RWPE2 (cell line): ENCODE measurements at regions not wholly inside any gene's neighbourhood (a gene's known extent, or its start where the extent isn't known, plus 50 kb on each side); places are given as distances from the start of the nearest gene placed in this dataset.
A peak's percentile ranks its signal among the peaks of the same experiment; 100 is the strongest.

Source experiments
- ATAC-seq: fragments of 200-7000 bp; cut with Tn5 transposase; 3 replicates; pipeline ENCODE4 v1.9.1; 2021; ENCODE audit warnings: low read depth
- DNase-seq: peaks from one replicate; pipeline ENCODE4 v3.0.0-alpha.2; 2020; ENCODE audit warnings: low spot score
- H3K27ac ChIP-seq: fragments of 450-650 bp; 2 replicates; pipeline ENCODE4 v1.5.1; 2017; ENCODE audit warnings: mild to moderate bottlenecking; ENCODE audit not compliant: poor library complexity, severe bottlenecking
- H3K27me3 ChIP-seq: fragments of 250-450 bp; sonication (Bioruptor Pico); 2 replicates; pipeline ENCODE4 v1.5.1; 2021; ENCODE audit warnings: mild to moderate bottlenecking, moderate library complexity; ENCODE audit not compliant: insufficient read depth, poor library complexity, severe bottlenecking
- H3K36me3 ChIP-seq: fragments of 250-450 bp; sonication (Bioruptor Pico); 2 replicates; pipeline ENCODE4 v1.5.1; 2020; ENCODE audit warnings: low read depth, mild to moderate bottlenecking, moderate library complexity
- H3K4me1 ChIP-seq: fragments of 250-450 bp; sonication (Bioruptor Pico); 2 replicates; pipeline ENCODE4 v1.5.1; 2021; ENCODE audit warnings: mild to moderate bottlenecking, moderate library complexity; ENCODE audit not compliant: insufficient read depth, poor library complexity, severe bottlenecking
- H3K4me3 ChIP-seq: fragments of 250-450 bp; sonication (Bioruptor Pico); 2 replicates; pipeline ENCODE4 v1.5.1; 2021; ENCODE audit warnings: mild to moderate bottlenecking, moderate library complexity; ENCODE audit not compliant: severe bottlenecking
- H3K9me3 ChIP-seq: fragments of 250-450 bp; sonication (Bioruptor Pico); 2 replicates; pipeline ENCODE4 v1.5.1; 2021; ENCODE audit warnings: mild to moderate bottlenecking, moderate library complexity; ENCODE audit not compliant: severe bottlenecking
- CTCF ChIP-seq: fragments of 450-650 bp; IDR thresholded peaks from one replicate; pipeline ENCODE4 v1.5.1; 2017; ENCODE audit warnings: mild to moderate bottlenecking, moderate library complexity; ENCODE audit not compliant: poor library complexity, severe bottlenecking

- no peak for ATAC-seq
- peaks cover 17% of the 10 kb centered on the region for H3K4me1 ChIP-seq
- H3K9me3 ChIP-seq: peaks cover 11% of the 10 kb centered on the region
- no peaks in the 10 kb centered on the region for H3K27me3 ChIP-seq
- H3K4me3 ChIP-seq: no peak overlapping the region
- no peak for DNase-seq
- H3K27ac ChIP-seq: no peak overlapping the region
- TF ChIP-seq CTCF: no peak
- H3K36me3 ChIP-seq: peaks cover 4% of the 10 kb centered on the region; the same call in 1 of the 2 replicates
Measured at GRCh38 chr3:41127414-41127813, 71.9 kb upstream of the CTNNB1 start.

GRCh38 chr3:41129731-41130130 lies 69.6 kb upstream of the CTNNB1 start:
- ATAC-seq (no peak), DNase-seq (no peak)
- H3K4me1 ChIP-seq: peaks cover 17% of the 10 kb centered on the region
- peaks cover 4% of the 10 kb centered on the region; the same call in 1 of the 2 replicates for H3K36me3 ChIP-seq
- no peak overlapping the region for H3K4me3 ChIP-seq
- H3K27me3 ChIP-seq: no peaks in the 10 kb centered on the region
- H3K9me3 ChIP-seq: peaks cover 11% of the 10 kb centered on the region
- peak overlapping the region; percentile 93 for H3K27ac ChIP-seq
- TF ChIP-seq CTCF: no peak

- Histone ChIP-seq H3K36me3 (peaks cover 4% of the 10 kb centered on the region; the same call in 1 of the 2 replicates), H3K4me1 (peaks cover 17% of the 10 kb centered on the region), H3K27me3 (no peaks in the 10 kb centered on the region), H3K4me3 (no peak overlapping the region), H3K27ac (peak overlapping the region; percentile 93), H3K9me3 (peaks cover 11% of the 10 kb centered on the region)
- peak; percentile 98 for ATAC-seq
- DNase-seq: peak; percentile 87
- TF ChIP-seq CTCF: no peak
Measured at GRCh38 chr3:41131224-41131623, 68.1 kb upstream of the CTNNB1 start.

- DNase-seq (peak; percentile 71), ATAC-seq (peak; percentile 83)
- Histone ChIP-seq H3K9me3 (no peaks in the 10 kb centered on the region), H3K4me1 (peaks cover 17% of the 10 kb centered on the region), H3K4me3 (no peak overlapping the region), H3K36me3 (no peaks in the 10 kb centered on the region), H3K27me3 (no peaks in the 10 kb centered on the region), H3K27ac (peak overlapping the region; percentile 90)
- TF ChIP-seq CTCF: no peak
Measured at GRCh38 chr3:41137686-41138111, 61.6 kb upstream of the CTNNB1 start.

GRCh38 chr3:41138146-41138545 lies 61.2 kb upstream of the CTNNB1 start:
- H3K9me3 ChIP-seq: no peaks in the 10 kb centered on the region
- no peak overlapping the region for H3K4me3 ChIP-seq
- peaks cover 17% of the 10 kb centered on the region for H3K4me1 ChIP-seq
- H3K27ac ChIP-seq: peak overlapping the region; percentile 90
- no peaks in the 10 kb centered on the region for H3K27me3 ChIP-seq
- ATAC-seq (no peak), DNase-seq (no peak)
- TF ChIP-seq CTCF: no peak
- no peaks in the 10 kb centered on the region for H3K36me3 ChIP-seq
